ENCODE measurements at regions not wholly inside any gene's neighbourhood (a gene's known extent, or its start where the extent isn't known, plus 50 kb on each side); places are given as distances from the start of the nearest gene placed in this dataset.

GRCh38 chr13:72645521-72645920 is 81.9 kb downstream of the MZT1 start:
- no peak for DNase-seq (ENCODE audit: low spot score)
- no peaks in the 10 kb centered on the region for H3K36me3 ChIP-seq (replicated peaks in 1 of 2; ENCODE audit: control insufficient read depth in 2 of 2, insufficient read depth in 2 of 2, low read length in 2 of 2)

GRCh38 chr13:72643311-72643989 is 84.0 kb downstream of the MZT1 start:
- WGBS, 2 donors (ENCODE audit: extremely low coverage in 2 of 2, insufficient read length in 2 of 2, insufficient replicate concordance in 1 of 2): no CpG with 5 or more reads among the region's 3 CpGs
- Histone ChIP-seq H3K4ac (ENCODE audit: low read length) (no peak overlapping the region), H3K27ac (replicated peaks; ENCODE audit: low read length) (no peak overlapping the region)

More at GRCh38 chr13:72645521-72645920, 81.9 kb downstream of the MZT1 start:
- Histone ChIP-seq H4K91ac (ENCODE audit: low read depth, low read length, poor library complexity) (no peak overlapping the region), H4K8ac (ENCODE audit: low read depth, low read length) (no peak overlapping the region), H3K4me2 (ENCODE audit: insufficient read depth, low read length, poor library complexity, severe bottlenecking) (no peak overlapping the region), H3K4ac (ENCODE audit: low read length) (no peak overlapping the region), H3K9ac (ENCODE audit: low read depth, low read length, poor library complexity) (no peak overlapping the region), H2AFZ (ENCODE audit: low read length) (no peak overlapping the region), H2AK5ac (ENCODE audit: low read depth, low read length) (no peak overlapping the region), H3K27ac (replicated peaks; ENCODE audit: low read length) (no peak overlapping the region), H3K27me3 (ENCODE audit: control insufficient read depth in 3 of 3, insufficient read depth in 3 of 3, low read depth in 1 of 3, low read length in 3 of 3) (no peaks in the 10 kb centered on the region), H2BK12ac (ENCODE audit: low read length) (no peak overlapping the region), H3K4me3 (ENCODE audit: low read length in 2 of 2) (no peak overlapping the region), H2BK5ac (ENCODE audit: low read length) (no peak overlapping the region), H3K4me1 (ENCODE audit: control insufficient read depth in 2 of 2, insufficient read depth in 1 of 2, low read depth in 1 of 2, low read length in 2 of 2) (peaks cover 0 to 3% of the 10 kb centered on the region in 2 donors), H3K9me3 (replicated peaks in 1 of 2; ENCODE audit: control insufficient read depth in 2 of 2, insufficient read depth in 1 of 2, low read depth in 1 of 2, low read length in 2 of 2) (no peaks in the 10 kb centered on the region), H3K18ac (ENCODE audit: low read length) (no peak overlapping the region), H3K23ac (ENCODE audit: low read depth, low read length, poor library complexity) (no peak overlapping the region), H3K14ac (ENCODE audit: low read length) (no peak overlapping the region), H2BK120ac (ENCODE audit: low read depth, low read length) (no peak overlapping the region), H2BK15ac (ENCODE audit: low read length) (no peak overlapping the region), H3K79me1 (ENCODE audit: low read depth, low read length) (no peaks in the 10 kb centered on the region)
- no CpG with 5 or more reads among the region's 4 CpGs for WGBS, 2 donors (ENCODE audit: extremely low coverage in 2 of 2, insufficient read length in 2 of 2, insufficient replicate concordance in 1 of 2)

GRCh38 chr13:72639377-72639776 is 88.1 kb downstream of the MZT1 start:
- no peak overlapping the region for H3K27ac ChIP-seq (replicated peaks; ENCODE audit: low read length)
- no peak overlapping the region for H3K9ac ChIP-seq (ENCODE audit: low read depth, low read length, poor library complexity)
- no peaks in the 10 kb centered on the region for H3K27me3 ChIP-seq (ENCODE audit: control insufficient read depth in 3 of 3, insufficient read depth in 3 of 3, low read depth in 1 of 3, low read length in 3 of 3)
- H2BK120ac ChIP-seq (ENCODE audit: low read depth, low read length): no peak overlapping the region
- WGBS, 2 donors (ENCODE audit: extremely low coverage in 2 of 2, insufficient read length in 2 of 2, insufficient replicate concordance in 1 of 2): no CpG with 5 or more reads among the region's 5 CpGs
- no peaks in the 10 kb centered on the region for H3K79me1 ChIP-seq (ENCODE audit: low read depth, low read length)
- DNase-seq (ENCODE audit: low spot score): no peak
- no peak overlapping the region for H3K4ac ChIP-seq (ENCODE audit: low read length)
- no peak overlapping the region for H3K18ac ChIP-seq (ENCODE audit: low read length)
- H4K91ac ChIP-seq (ENCODE audit: low read depth, low read length, poor library complexity): no peak overlapping the region
- H3K4me3 ChIP-seq (ENCODE audit: low read length in 2 of 2): no peak overlapping the region
- no peak overlapping the region for H2BK12ac ChIP-seq (ENCODE audit: low read length)
- H2AK5ac ChIP-seq (ENCODE audit: low read depth, low read length): no peak overlapping the region
- H2AFZ ChIP-seq (ENCODE audit: low read length): no peak overlapping the region
- no peak overlapping the region for H3K14ac ChIP-seq (ENCODE audit: low read length)
- H3K36me3 ChIP-seq (replicated peaks in 1 of 2; ENCODE audit: control insufficient read depth in 2 of 2, insufficient read depth in 2 of 2, low read length in 2 of 2): no peaks in the 10 kb centered on the region
- no peak overlapping the region for H2BK5ac ChIP-seq (ENCODE audit: low read length)
- no peak overlapping the region for H2BK15ac ChIP-seq (ENCODE audit: low read length)
- H3K4me2 ChIP-seq (ENCODE audit: insufficient read depth, low read length, poor library complexity, severe bottlenecking): no peak overlapping the region
- peaks cover 0 to 9% of the 10 kb centered on the region in 2 donors for H3K4me1 ChIP-seq (ENCODE audit: control insufficient read depth in 2 of 2, insufficient read depth in 1 of 2, low read depth in 1 of 2, low read length in 2 of 2)
- no peaks in the 10 kb centered on the region for H3K9me3 ChIP-seq (replicated peaks in 1 of 2; ENCODE audit: control insufficient read depth in 2 of 2, insufficient read depth in 1 of 2, low read depth in 1 of 2, low read length in 2 of 2)
- no peak overlapping the region for H3K23ac ChIP-seq (ENCODE audit: low read depth, low read length, poor library complexity)
- H4K8ac ChIP-seq (ENCODE audit: low read depth, low read length): no peak overlapping the region

More at GRCh38 chr13:72643311-72643989, 84.0 kb downstream of the MZT1 start:
- Histone ChIP-seq H2AK5ac (ENCODE audit: low read depth, low read length) (no peak overlapping the region), H4K8ac (ENCODE audit: low read depth, low read length) (no peak overlapping the region), H3K18ac (ENCODE audit: low read length) (no peak overlapping the region), H3K4me1 (ENCODE audit: control insufficient read depth in 2 of 2, insufficient read depth in 1 of 2, low read depth in 1 of 2, low read length in 2 of 2) (peaks cover 0 to 3% of the 10 kb centered on the region in 2 donors), H3K4me2 (ENCODE audit: insufficient read depth, low read length, poor library complexity, severe bottlenecking) (no peak overlapping the region), H3K9ac (ENCODE audit: low read depth, low read length, poor library complexity) (no peak overlapping the region), H2BK120ac (ENCODE audit: low read depth, low read length) (no peak overlapping the region), H3K14ac (ENCODE audit: low read length) (no peak overlapping the region), H3K36me3 (replicated peaks in 1 of 2; ENCODE audit: control insufficient read depth in 2 of 2, insufficient read depth in 2 of 2, low read length in 2 of 2) (no peaks in the 10 kb centered on the region), H2AFZ (ENCODE audit: low read length) (no peak overlapping the region), H3K23ac (ENCODE audit: low read depth, low read length, poor library complexity) (no peak overlapping the region), H3K9me3 (replicated peaks in 1 of 2; ENCODE audit: control insufficient read depth in 2 of 2, insufficient read depth in 1 of 2, low read depth in 1 of 2, low read length in 2 of 2) (no peaks in the 10 kb centered on the region), H3K79me1 (ENCODE audit: low read depth, low read length) (no peaks in the 10 kb centered on the region), H4K91ac (ENCODE audit: low read depth, low read length, poor library complexity) (no peak overlapping the region), H2BK15ac (ENCODE audit: low read length) (no peak overlapping the region), H2BK12ac (ENCODE audit: low read length) (no peak overlapping the region), H3K27me3 (ENCODE audit: control insufficient read depth in 3 of 3, insufficient read depth in 3 of 3, low read depth in 1 of 3, low read length in 3 of 3) (no peaks in the 10 kb centered on the region), H3K4me3 (ENCODE audit: low read length in 2 of 2) (no peak overlapping the region), H2BK5ac (ENCODE audit: low read length) (no peak overlapping the region)
- no peak for DNase-seq (ENCODE audit: low spot score)

GRCh38 chr13:72638059-72638815 is 89.2 kb downstream of the MZT1 start:
- H3K23ac ChIP-seq (ENCODE audit: low read depth, low read length, poor library complexity): no peak overlapping the region
- H3K4me3 ChIP-seq (ENCODE audit: low read length in 2 of 2): no peak overlapping the region
- H3K79me1 ChIP-seq (ENCODE audit: low read depth, low read length): no peaks in the 10 kb centered on the region
- no peak overlapping the region for H3K27ac ChIP-seq (replicated peaks; ENCODE audit: low read length)
- no peaks in the 10 kb centered on the region for H3K9me3 ChIP-seq (replicated peaks in 1 of 2; ENCODE audit: control insufficient read depth in 2 of 2, insufficient read depth in 1 of 2, low read depth in 1 of 2, low read length in 2 of 2)
- no peaks in the 10 kb centered on the region for H3K36me3 ChIP-seq (replicated peaks in 1 of 2; ENCODE audit: control insufficient read depth in 2 of 2, insufficient read depth in 2 of 2, low read length in 2 of 2)
- no peak overlapping the region for H2AK5ac ChIP-seq (ENCODE audit: low read depth, low read length)
- no CpG with 5 or more reads among the region's 7 CpGs for WGBS, 2 donors (ENCODE audit: extremely low coverage in 2 of 2, insufficient read length in 2 of 2, insufficient replicate concordance in 1 of 2)
- no peak overlapping the region for H3K14ac ChIP-seq (ENCODE audit: low read length)
- H3K4me1 ChIP-seq (ENCODE audit: control insufficient read depth in 2 of 2, insufficient read depth in 1 of 2, low read depth in 1 of 2, low read length in 2 of 2): peaks cover 0 to 9% of the 10 kb centered on the region in 2 donors
- H4K91ac ChIP-seq (ENCODE audit: low read depth, low read length, poor library complexity): no peak overlapping the region
- H4K8ac ChIP-seq (ENCODE audit: low read depth, low read length): no peak overlapping the region
- H2AFZ ChIP-seq (ENCODE audit: low read length): no peak overlapping the region
- no peak overlapping the region for H2BK120ac ChIP-seq (ENCODE audit: low read depth, low read length)
- H3K4ac ChIP-seq (ENCODE audit: low read length): no peak overlapping the region
- H2BK15ac ChIP-seq (ENCODE audit: low read length): no peak overlapping the region
- H3K18ac ChIP-seq (ENCODE audit: low read length): no peak overlapping the region
- no peak overlapping the region for H3K4me2 ChIP-seq (ENCODE audit: insufficient read depth, low read length, poor library complexity, severe bottlenecking)
- H3K27me3 ChIP-seq (ENCODE audit: control insufficient read depth in 3 of 3, insufficient read depth in 3 of 3, low read depth in 1 of 3, low read length in 3 of 3): no peaks in the 10 kb centered on the region
- no peak overlapping the region for H3K9ac ChIP-seq (ENCODE audit: low read depth, low read length, poor library complexity)
- DNase-seq (ENCODE audit: low spot score): no peak
- no peak overlapping the region for H2BK12ac ChIP-seq (ENCODE audit: low read length)
- no peak overlapping the region for H2BK5ac ChIP-seq (ENCODE audit: low read length)

Data from neuronal stem cell (in vitro differentiated cells).